KMS-11 (cell line): ENCODE measurements at regions not wholly inside any gene's neighbourhood (a gene's known extent, or its start where the extent isn't known, plus 50 kb on each side); places are given as distances from the start of the nearest gene placed in this dataset.

Experiments used
- H2AFZ ChIP-seq: fragments of 200-600 bp; sonication (generic); 2 replicates; pipeline ENCODE4 v1.6.1; 2016; ENCODE audit warnings: antibody characterized with exemption, mixed run types, low read depth
- H3K27ac ChIP-seq: fragments of 200-600 bp; sonication (generic); 2 replicates; pipeline ENCODE4 v1.6.1; 2016; ENCODE audit warnings: mild to moderate bottlenecking, mixed run types
- H3K27me3 ChIP-seq: fragments of 200-600 bp; sonication (generic); 2 replicates; pipeline ENCODE4 v1.6.1; 2017; ENCODE audit warnings: mild to moderate bottlenecking, low read depth, mixed run types, moderate library complexity; ENCODE audit not compliant: insufficient read depth
- H3K36me3 ChIP-seq: fragments of 200-600 bp; sonication (generic); 2 replicates; pipeline ENCODE4 v1.6.1; 2017; ENCODE audit warnings: mild to moderate bottlenecking, mixed run types; ENCODE audit not compliant: insufficient read depth
- H3K4me1 ChIP-seq: fragments of 200-600 bp; sonication (generic); 2 replicates; pipeline ENCODE4 v1.6.1; 2016; ENCODE audit warnings: mild to moderate bottlenecking, low read depth, mixed run types; ENCODE audit not compliant: poor library complexity, severe bottlenecking
- H3K4me2 ChIP-seq: fragments of 200-600 bp; sonication (generic); 2 replicates; pipeline ENCODE4 v1.7.0; 2016; ENCODE audit warnings: mild to moderate bottlenecking, mixed run types
- H3K4me3 ChIP-seq: fragments of 200-600 bp; sonication (generic); IDR thresholded peaks from 2 replicates; pipeline ENCODE4 v1.6.1; 2017; ENCODE audit warnings: low read depth, low read length, mixed read lengths; ENCODE audit not compliant: insufficient read depth
- H3K79me2 ChIP-seq: fragments of 200-600 bp; sonication (generic); 2 replicates; pipeline ENCODE4 v1.6.1; 2016; ENCODE audit warnings: low read depth, mixed run types; ENCODE audit not compliant: insufficient read depth
- H3K9ac ChIP-seq: fragments of 200-600 bp; sonication (generic); 2 replicates; pipeline ENCODE4 v1.6.1; 2016; ENCODE audit warnings: mild to moderate bottlenecking, mixed run types
- H4K20me1 ChIP-seq: fragments of 200-600 bp; sonication (generic); 2 replicates; pipeline ENCODE4 v1.6.1; 2016; ENCODE audit warnings: mild to moderate bottlenecking, mixed run types; ENCODE audit not compliant: insufficient read depth
- CTCF ChIP-seq: fragments of 200-600 bp; sonication (generic); conservative IDR thresholded peaks from 2 replicates; pipeline ENCODE4 v1.6.1; 2017; ENCODE audit warnings: low read depth, mild to moderate bottlenecking, antibody characterized with exemption, low read length, moderate library complexity, mixed read lengths

- Histone ChIP-seq H3K9ac (no peak overlapping the region), H2AFZ (no peak overlapping the region), H3K4me2 (no peak overlapping the region), H3K36me3 (no peaks in the 10 kb centered on the region; the same call in 1 of the 2 replicates), H3K4me1 (no peaks in the 10 kb centered on the region), H3K27me3 (no peaks in the 10 kb centered on the region), H3K79me2 (no peaks in the 10 kb centered on the region), H4K20me1 (no peaks in the 10 kb centered on the region), H3K27ac (no peak overlapping the region), H3K4me3 (no peak overlapping the region)
- no peak for TF ChIP-seq CTCF
Measured at GRCh38 chr17:71208111-71208704, 912.6 kb upstream of the SOX9 start.

- no peak for TF ChIP-seq CTCF
- Histone ChIP-seq H3K9ac (no peak overlapping the region), H2AFZ (no peak overlapping the region), H3K27me3 (no peaks in the 10 kb centered on the region), H3K36me3 (no peaks in the 10 kb centered on the region), H4K20me1 (no peaks in the 10 kb centered on the region), H3K4me3 (no peak overlapping the region), H3K27ac (no peak overlapping the region), H3K4me2 (no peak overlapping the region), H3K4me1 (no peaks in the 10 kb centered on the region), H3K79me2 (no peaks in the 10 kb centered on the region)
Measured at GRCh38 chr17:71213936-71214335, 906.9 kb upstream of the SOX9 start.

GRCh38 chr17:71217769-71218168 lies 903.1 kb upstream of the SOX9 start:
- Histone ChIP-seq H2AFZ (no peak overlapping the region), H3K27ac (no peak overlapping the region), H3K36me3 (no peaks in the 10 kb centered on the region), H3K27me3 (no peaks in the 10 kb centered on the region), H3K79me2 (no peaks in the 10 kb centered on the region), H3K4me3 (no peak overlapping the region), H3K4me1 (no peaks in the 10 kb centered on the region), H3K9ac (no peak overlapping the region), H3K4me2 (no peak overlapping the region), H4K20me1 (no peaks in the 10 kb centered on the region)
- TF ChIP-seq CTCF: no peak

- H2AFZ ChIP-seq: no peak overlapping the region
- H3K4me2 ChIP-seq: no peak overlapping the region
- H3K79me2 ChIP-seq: no peaks in the 10 kb centered on the region
- H3K27ac ChIP-seq: no peak overlapping the region
- H3K36me3 ChIP-seq: no peaks in the 10 kb centered on the region
- no peak overlapping the region for H3K9ac ChIP-seq
- TF ChIP-seq CTCF: no peak
- H3K4me3 ChIP-seq: no peak overlapping the region
- no peaks in the 10 kb centered on the region for H3K4me1 ChIP-seq
- H3K27me3 ChIP-seq: no peaks in the 10 kb centered on the region
- no peaks in the 10 kb centered on the region for H4K20me1 ChIP-seq
Measured at GRCh38 chr17:71224824-71225575, 895.8 kb upstream of the SOX9 start.
